LNCaP clone FGC (cell line): ENCODE measurements at regions not wholly inside any gene's neighbourhood (a gene's known extent, or its start where the extent isn't known, plus 50 kb on each side); places are given as distances from the start of the nearest gene placed in this dataset.

Source experiments
- DNase-seq: peaks from one replicate; pipeline ENCODE4 v3.0.0-alpha.2; 2011; ENCODE audit warnings: low read depth
- H3K4me3 ChIP-seq: 2 replicates; pipeline ENCODE4 v1.5.1; 2011; ENCODE audit warnings: mild to moderate bottlenecking, low read depth, low read length, control low read depth
- CTCF ChIP-seq: IDR thresholded peaks from 2 replicates; pipeline ENCODE4 v1.5.1; 2012; ENCODE audit warnings: mild to moderate bottlenecking; ENCODE audit not compliant: control insufficient read depth, insufficient read depth; ENCODE audit errors: extremely low read depth

GRCh38 chr15:77746254-77747174 is 113.8 kb upstream of the LINGO1 start:
- no peak for TF ChIP-seq CTCF
- no peak for DNase-seq
- H3K4me3 ChIP-seq: no peak overlapping the region

GRCh38 chr15:77744398-77744797 is 111.7 kb upstream of the LINGO1 start:
- no peak for TF ChIP-seq CTCF
- no peak for DNase-seq
- H3K4me3 ChIP-seq: no peak overlapping the region

GRCh38 chr15:77742570-77742969 is 109.9 kb upstream of the LINGO1 start:
- no peak for DNase-seq
- no peak overlapping the region for H3K4me3 ChIP-seq
- TF ChIP-seq CTCF: no peak

GRCh38 chr15:77742127-77742526 is 109.4 kb upstream of the LINGO1 start:
- no peak for TF ChIP-seq CTCF
- no peak for DNase-seq
- H3K4me3 ChIP-seq: no peak overlapping the region

- DNase-seq: no peak
- no peak overlapping the region for H3K4me3 ChIP-seq
- no peak for TF ChIP-seq CTCF
These were observed 108.4 kb upstream of the LINGO1 start for GRCh38 chr15:77741106-77741505.

- TF ChIP-seq CTCF: no peak
- DNase-seq: no peak
- no peak overlapping the region for H3K4me3 ChIP-seq
These were observed 107.1 kb upstream of the LINGO1 start for GRCh38 chr15:77739591-77740378.
